ENCODE measurements at regions not wholly inside any gene's neighbourhood (a gene's known extent, or its start where the extent isn't known, plus 50 kb on each side); places are given as distances from the start of the nearest gene placed in this dataset.

- Histone ChIP-seq H2AK5ac (ENCODE audit: low read depth, low read length) (no peak overlapping the region), H3K36me3 (ENCODE audit: control insufficient read depth, insufficient read depth, low read length) (no peaks in the 10 kb centered on the region), H3K23ac (ENCODE audit: low read depth, low read length) (no peak overlapping the region), H2AK9ac (replicated peaks; ENCODE audit: low read depth, low read length, poor library complexity) (no peak overlapping the region), H4K20me1 (ENCODE audit: insufficient read depth, low read length) (no peaks in the 10 kb centered on the region), H4K5ac (ENCODE audit: low read depth, low read length) (no peak overlapping the region), H2BK20ac (ENCODE audit: low read depth, low read length) (no peak overlapping the region), H3K56ac (ENCODE audit: extremely low read depth, insufficient read depth, low read length) (no peak overlapping the region), H2BK15ac (ENCODE audit: low read depth, low read length) (no peak overlapping the region), H2BK5ac (ENCODE audit: low read depth, low read length, poor library complexity, severe bottlenecking) (no peak overlapping the region), H3K4ac (ENCODE audit: low read depth, low read length) (no peak overlapping the region), H4K91ac (ENCODE audit: insufficient read depth, low read depth, low read length) (no peak overlapping the region), H3K4me3 (ENCODE audit: insufficient read depth, low read depth, low read length) (no peak overlapping the region), H3K79me1 (ENCODE audit: low read depth in 1 of 2, low read length in 2 of 2) (no peaks in the 10 kb centered on the region), H2BK120ac (ENCODE audit: low read depth, low read length) (no peak overlapping the region), H4K8ac (ENCODE audit: low read depth in 2 of 2, low read length in 2 of 2) (no peak overlapping the region), H3K14ac (replicated peaks; ENCODE audit: low read depth, low read length) (no peak overlapping the region), H3K9ac (ENCODE audit: low read depth, low read length) (no peak overlapping the region), H3K9me1 (ENCODE audit: insufficient read depth, low read length) (no peaks in the 10 kb centered on the region), H3K27ac (ENCODE audit: insufficient read depth, low read length) (no peak overlapping the region), H3K4me1 (ENCODE audit: control insufficient read depth, insufficient read depth, low read length) (no peaks in the 10 kb centered on the region), H3K18ac (ENCODE audit: low read depth, low read length) (no peak overlapping the region), H3K9me3 (ENCODE audit: control insufficient read depth, insufficient read depth, low read length) (peaks cover 36% of the 10 kb centered on the region), H3K4me2 (ENCODE audit: low read depth, low read length) (no peak overlapping the region), H2AFZ (replicated peaks; ENCODE audit: low read length, poor library complexity) (no peak overlapping the region), H3K27me3 (ENCODE audit: control insufficient read depth, insufficient read depth, low read length) (no peaks in the 10 kb centered on the region)
- in situ Hi-C loops (cut with MboI; ENCODE audit: low sequenced_read_pairs), result no loop called here
- intact Hi-C loops (cut with micrococcal nuclease), result no loop called here
- ATAC-seq (ENCODE audit: low read depth) (no peak), DNase-seq (no peak)
- dilution Hi-C loops (cut with HindIII; ENCODE audit: low sequenced_read_pairs, unreplicated experiment), result no loop called here
- TF ChIP-seq RFX5 (IDR thresholded peaks at IDR 0.05; ENCODE audit: low read depth, low read length), result no peak
- TF ChIP-seq MAFK (IDR thresholded peaks at IDR 0.05; ENCODE audit: low read depth, low read length), result no peak
- TF ChIP-seq ELK1 (IDR thresholded peaks at IDR 0.05; ENCODE audit: borderline replicate concordance, low read depth, low read length), result no peak
- TF ChIP-seq CEBPB (IDR thresholded peaks at IDR 0.05; ENCODE audit: low read depth, low read length), result no peak
- no peak for TF ChIP-seq MAZ (IDR thresholded peaks at IDR 0.05; ENCODE audit: borderline replicate concordance, low read depth, low read length)
- no peak for TF ChIP-seq MXI1 (IDR thresholded peaks at IDR 0.05; ENCODE audit: borderline replicate concordance, low read depth, low read length)
- TF ChIP-seq USF2 (IDR thresholded peaks at IDR 0.05; ENCODE audit: low read depth, low read length), result no peak
- no peak for TF ChIP-seq CHD1 (IDR thresholded peaks at IDR 0.05; ENCODE audit: low read depth, low read length)
- TF ChIP-seq FOS (IDR thresholded peaks at IDR 0.05; ENCODE audit: low read depth, low read length), result no peak
- no TSS peak for BruUV-seq (replicated peaks)
- 0% methylated on average over 1 of the region's 7 CpGs; no CpG with 5 or more reads in 1 of the 2 experiments for WGBS, 2 experiments (ENCODE audit: extremely low coverage in 2 of 2, insufficient read length in 1 of 2)
- ChIA-PET POLR2A (ENCODE audit: unreplicated experiment) (no interaction called here), CTCF (no interaction called here)
Measured at GRCh38 chr7:153443032-153443701, 609.0 kb upstream of the DPP6 start.
